Heart right ventricle (tissue), 16 donors: ENCODE measurements at regions not wholly inside any gene's neighbourhood (a gene's known extent, or its start where the extent isn't known, plus 50 kb on each side); places are given as distances from the start of the nearest gene placed in this dataset.

ENCODE experiments used
- ATAC-seq, 8 donors: fragments of 200-7000 bp; cut with Tn5 transposase; one replicate each; pipeline ENCODE4 v1.9.1; 2020; ENCODE audit warnings: mild to moderate bottlenecking in 8 of 8, moderate library complexity in 8 of 8, moderate number of reproducible peaks in 1 of 8
- DNase-seq, 2 donors: peaks; one replicate each; pipeline ENCODE4 v3.0.0-alpha.2; 2020
- H3K27ac ChIP-seq, 10 donors: fragments of 200-600 bp; sonication (generic) in 2 of 10; one replicate each; pipeline versions ENCODE4 v1.5.0 to v1.8.0; 2020 to 2022; ENCODE audit warnings: mild to moderate bottlenecking in 3 of 10
- H3K27me3 ChIP-seq, 7 donors: fragments of 200-600 bp; one replicate each; pipeline ENCODE4 v1.8.0; 2021 to 2022; ENCODE audit warnings: mild to moderate bottlenecking in 2 of 7
- H3K36me3 ChIP-seq, 9 donors: fragments of 200-600 bp; sonication (generic) in 1 of 9; one replicate each; pipeline versions ENCODE4 v1.5.0 to v1.8.0; 2020 to 2022; ENCODE audit warnings: mild to moderate bottlenecking in 2 of 9
- H3K4me1 ChIP-seq, 9 donors: fragments of 200-600 bp; sonication (generic) in 1 of 9; one replicate each; pipeline versions ENCODE4 v1.5.0 to v1.8.0; 2020 to 2022; ENCODE audit warnings: mild to moderate bottlenecking in 4 of 9
- H3K4me3 ChIP-seq, 10 donors: fragments of 200-600 bp; sonication (generic) in 2 of 10; one replicate each; pipeline versions ENCODE4 v1.5.0 to v1.8.0; 2020 to 2022; ENCODE audit warnings: mild to moderate bottlenecking in 7 of 10, moderate library complexity in 2 of 10
- H3K9me3 ChIP-seq, 11 donors: fragments of 200-600 bp in 10 of 11; sonication (generic) in 2 of 11; one replicate each; pipeline versions ENCODE4 v1.5.0 to v1.8.0; 2013 to 2022; ENCODE audit warnings: mild to moderate bottlenecking in 2 of 11, control low read depth in 1 of 11, moderate library complexity in 1 of 11
- CTCF ChIP-seq, 9 donors: fragments of 200-600 bp; sonication (generic) in 2 of 9; IDR thresholded peaks; one replicate each; pipeline versions ENCODE4 v1.5.0 to v1.8.0; 2021 to 2022; ENCODE audit warnings: antibody characterized with exemption in 9 of 9, mild to moderate bottlenecking in 5 of 9, moderate library complexity in 1 of 9
- WGBS, 2 donors: extraction: QIAGEN DNeasy Blood & Tissue Kit; methylation state at CpG; one replicate each; pipeline ENCODE4 v1.1.7; 2013; ENCODE audit warnings: inconsistent platforms in 1 of 2; 5-methylcytosine and 5-hydroxymethylcytosine counted together
- intact Hi-C, 10 donors: fragments of 100-400 bp; cut with DNase I; formaldehyde crosslinking; loops; one replicate each; pipeline versions ENCODE4 v1.11.1 to v1.14.2; 2022
- donor health status: Arrhythmogenic right ventricular cardiomyopathy.
- donor health status: ischemic (EF 13 %, LVEDD 7.1; RV severe dilation, severe dysfunction).
- donor health status: healthy with polysubstance abuse.
- donor health status: DM: no; HTN: yes; CAD: no.
- donor health status: DM: no; HTN: no; CAD: no.
- donor health status: ischemic (EF 25% LVEDD 6.9; RV normal size, moderate dysfunction).
- donor health status: ischemic (EF 25% LVEDD 5.7; RV mildly dilated, moderate dysfunction).
- donor health status: healthy.
- donor health status: DM: yes; HTN: yes; CAD: no.
- donor health status: Ischemic cardiomyopathy.
- donor health status: ischemic (EF 35%, LVEDD 5.7; RV mildly dilated, moderate dysfunction).
- donor health status: nonischemic (EF 11% LVEDD 7.7; RV severe dilation, severe dysfunction).
- donor health status: DM: yes; HTN: yes; CAD: no.
- donor health status: PGD.
- donor health status: ischemic (EF 29% LVEDD 5.4; RV normal size, mild dysfunction).
- donor health status: nonischemic (EF 23%, LVEDD 6.1; RV moderate dilation, normal function).

DNA sequence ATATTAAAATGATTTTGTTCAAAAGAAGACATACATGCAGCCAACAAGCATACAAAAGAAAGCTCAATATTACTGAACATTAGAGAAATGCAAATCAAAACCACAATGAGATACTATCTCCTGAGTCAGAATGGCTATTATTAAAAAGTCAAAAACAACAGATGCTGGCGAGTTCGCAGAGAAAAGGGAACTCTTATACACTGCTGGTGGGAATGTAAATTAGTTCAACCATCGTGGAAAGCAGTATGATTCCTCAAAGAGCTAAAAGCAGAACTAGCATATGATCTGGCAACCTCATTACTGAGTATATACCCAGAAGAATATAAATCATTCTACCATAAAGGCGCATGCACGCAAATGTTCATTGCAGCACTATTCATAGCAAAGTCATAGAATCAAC is 126.0 kb upstream of the HMCN1 start:
- H3K27me3 ChIP-seq = no peaks in the 10 kb centered on the region
- H3K27ac ChIP-seq = no peak overlapping the region
- TF ChIP-seq CTCF (IDR thresholded peaks at IDR 0.05) = no peak
- intact Hi-C loops = no loop called here
- H3K36me3 ChIP-seq = no peaks in the 10 kb centered on the region
- peaks cover 0 to 10% (median 0%) of the 10 kb centered on the region in 11 donors for H3K9me3 ChIP-seq
- H3K4me3 ChIP-seq = no peak overlapping the region
- WGBS, 2 donors = 83 to 91% methylated on average over 5 of the region's 5 CpGs
- DNase-seq = no peak
- ATAC-seq = no peak
- H3K4me1 ChIP-seq = no peaks in the 10 kb centered on the region

DNA sequence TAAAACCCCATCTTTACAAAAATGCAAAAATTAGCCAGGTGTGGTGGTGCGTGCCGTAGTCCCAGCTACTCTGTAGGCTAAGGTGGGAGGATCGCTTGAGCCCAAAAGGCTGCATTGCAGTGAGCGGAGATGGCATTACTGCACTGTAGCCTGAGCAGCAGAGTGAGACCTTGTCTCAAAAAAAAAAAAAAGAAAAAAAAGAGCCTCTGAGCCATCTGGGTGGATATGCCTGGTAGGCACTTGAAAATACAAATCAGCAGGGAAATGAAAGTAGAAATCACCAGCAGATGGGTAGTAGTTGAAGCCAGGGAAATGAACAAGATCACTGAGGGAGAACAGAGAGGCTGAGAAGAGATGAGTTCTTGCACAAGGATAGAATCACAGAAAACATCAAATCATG is 131.0 kb upstream of the HMCN1 start:
- no peak for TF ChIP-seq CTCF (IDR thresholded peaks at IDR 0.05)
- H3K4me3 ChIP-seq = no peak overlapping the region
- H3K36me3 ChIP-seq = no peaks in the 10 kb centered on the region
- no peak for DNase-seq
- H3K27ac ChIP-seq = no peak overlapping the region
- 97 to 100% methylated on average over 4 of the region's 4 CpGs for WGBS, 2 donors
- peak in 1 of 8 donors; percentile 20 for ATAC-seq
- no peaks in the 10 kb centered on the region for H3K27me3 ChIP-seq
- H3K4me1 ChIP-seq = peaks cover 0 to 13% (median 2%) of the 10 kb centered on the region in 9 donors
- no peaks in the 10 kb centered on the region for H3K9me3 ChIP-seq
- intact Hi-C loops = no loop called here

DNA sequence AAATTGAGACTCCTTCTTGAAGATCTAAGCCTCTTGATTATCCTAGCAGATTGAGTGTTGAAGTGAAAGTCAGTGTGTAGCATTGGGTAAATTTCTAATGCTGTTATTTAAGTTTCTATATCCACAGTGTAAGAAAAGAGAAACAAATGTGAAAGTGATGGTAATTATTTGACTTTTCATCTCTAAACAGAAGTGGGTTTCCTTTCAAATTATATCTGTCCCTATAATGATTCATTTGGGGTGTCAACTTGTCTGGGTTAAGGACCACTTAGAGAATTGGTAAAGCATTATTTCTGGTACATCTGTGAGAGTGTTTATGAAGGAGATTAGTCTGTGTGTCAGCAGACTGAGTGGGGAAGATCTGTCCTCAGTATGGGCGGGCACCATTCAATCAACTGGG is 133.0 kb upstream of the HMCN1 start:
- intact Hi-C loops = no loop called here
- ATAC-seq = no peak
- Histone ChIP-seq H3K4me3 (no peak overlapping the region), H3K9me3 (no peaks in the 10 kb centered on the region), H3K27me3 (no peaks in the 10 kb centered on the region), H3K27ac (no peak overlapping the region), H3K36me3 (no peaks in the 10 kb centered on the region), H3K4me1 (peaks cover 0 to 18% (median 3%) of the 10 kb centered on the region in 9 donors)
- WGBS, 2 donors = 95 to 100% methylated on average over 1 of the region's 1 CpG
- TF ChIP-seq CTCF (IDR thresholded peaks at IDR 0.05) = no peak
- no peak for DNase-seq

GRCh38 chr1:185600641-185601040 is 133.6 kb upstream of the HMCN1 start:
- DNase-seq (no peak), ATAC-seq (no peak)
- 47 to 52% methylated on average over 2 of the region's 2 CpGs for WGBS, 2 donors
- Histone ChIP-seq H3K27me3 (no peaks in the 10 kb centered on the region), H3K9me3 (no peaks in the 10 kb centered on the region), H3K27ac (no peak overlapping the region), H3K4me3 (no peak overlapping the region), H3K4me1 (peaks cover 0 to 22% (median 3%) of the 10 kb centered on the region in 9 donors), H3K36me3 (no peaks in the 10 kb centered on the region)
- intact Hi-C loops = no loop called here
- no peak for TF ChIP-seq CTCF (IDR thresholded peaks at IDR 0.05)
